ENCODE measurements at regions not wholly inside any gene's neighbourhood (a gene's known extent, or its start where the extent isn't known, plus 50 kb on each side); places are given as distances from the start of the nearest gene placed in this dataset.
"Not testable (repeated sequence)": the region's sequence is repeated elsewhere in the genome, so short reads cannot be mapped to it uniquely, and the experiment has no call there.

DNA sequence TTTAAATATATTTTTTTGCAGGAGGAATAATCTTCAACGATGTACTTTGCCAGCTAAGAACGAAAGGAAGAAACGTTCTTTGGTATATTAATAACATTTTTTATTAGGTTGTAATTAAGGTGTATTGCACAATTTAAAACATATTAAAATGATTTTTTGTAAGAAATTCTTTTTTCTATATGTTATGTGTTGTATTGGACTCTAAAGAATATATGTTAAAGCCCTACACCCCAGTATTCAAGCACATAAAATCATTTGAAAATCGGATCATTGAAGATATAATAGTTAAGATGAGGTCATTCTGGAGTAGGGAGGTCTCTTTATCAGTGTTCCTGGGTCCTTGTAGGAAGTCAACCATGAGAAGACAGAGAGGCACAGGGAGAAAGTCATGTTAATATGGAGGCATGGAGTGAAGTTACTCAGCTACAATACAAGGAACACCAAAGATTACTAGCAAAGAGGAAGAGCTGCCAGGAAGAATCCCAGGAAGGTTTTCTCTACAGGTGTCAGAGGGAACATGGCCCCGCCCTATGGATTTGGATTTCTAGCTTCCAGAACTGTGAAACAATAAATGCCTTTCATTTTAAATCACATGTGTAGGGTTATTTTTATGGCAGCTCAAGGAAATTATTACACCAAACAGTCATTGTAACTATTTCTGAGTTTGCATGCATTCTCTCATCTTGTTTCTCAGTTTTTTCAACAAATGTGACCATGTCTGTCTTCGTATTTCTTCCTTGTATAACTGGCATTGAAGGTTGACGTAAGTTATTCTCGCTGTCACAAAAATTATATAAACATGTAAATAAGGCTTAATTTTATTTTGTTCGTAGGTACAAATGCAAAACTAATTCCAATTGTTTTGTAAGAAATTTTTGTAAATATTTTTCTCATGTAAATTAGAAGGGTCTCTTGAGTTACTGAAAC is 75.4 kb upstream of the VPREB1 start:
- DNase-seq = no peak

DNA sequence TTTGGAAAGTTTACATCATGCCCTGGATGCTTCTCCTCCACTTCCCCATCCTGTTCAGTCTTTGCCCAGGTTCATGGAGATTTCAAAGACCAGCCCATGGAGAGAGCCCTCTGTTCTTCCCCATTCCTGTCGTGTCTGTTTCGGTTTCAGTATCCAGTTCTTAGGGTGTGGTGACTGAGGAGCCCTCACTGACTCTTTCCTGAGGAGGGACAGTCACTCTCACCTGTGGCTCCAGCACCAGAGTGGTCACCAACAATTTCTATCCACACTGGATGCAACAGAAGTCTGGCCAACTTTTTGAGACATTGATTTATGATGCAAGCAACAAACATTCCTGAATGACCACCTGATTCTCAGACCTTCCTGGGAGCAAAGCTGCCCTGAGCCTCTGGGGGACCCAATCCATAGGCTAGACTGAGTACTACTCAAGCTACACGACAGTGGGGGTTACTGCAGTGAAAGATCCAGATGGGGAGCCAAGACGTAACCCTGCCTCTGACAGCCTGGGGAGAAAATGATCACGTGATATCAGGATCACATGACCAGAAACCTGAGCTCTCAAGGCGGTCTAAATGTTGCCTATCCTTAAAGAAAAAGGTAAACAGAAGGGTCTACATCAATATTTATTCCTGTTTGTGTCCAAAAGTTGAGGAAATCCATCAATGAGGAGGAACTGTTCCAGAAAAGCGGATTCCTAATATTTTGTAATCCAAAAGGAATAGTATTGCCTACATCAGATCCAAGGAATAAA is 76.2 kb upstream of the VPREB1 start:
- DNase-seq = no peak

DNA sequence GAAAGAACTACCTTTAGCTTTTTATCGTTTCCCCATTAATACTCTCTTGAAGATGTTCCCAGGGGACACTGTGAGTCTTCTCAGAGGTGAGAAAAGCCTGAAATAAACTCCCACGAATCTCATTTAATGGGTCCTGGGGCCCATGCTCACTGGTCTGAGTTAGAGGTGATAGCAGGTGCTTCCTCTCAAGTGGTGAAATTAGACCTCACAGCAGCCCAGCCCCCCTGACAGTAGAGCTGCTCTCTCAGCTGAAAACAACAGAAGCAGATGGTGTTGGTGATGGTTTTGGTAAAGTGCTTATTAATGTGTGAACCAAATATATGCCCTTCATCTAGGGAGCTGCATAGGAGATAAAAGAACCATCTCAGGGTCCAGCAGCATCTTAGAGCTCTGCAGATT is 76.8 kb upstream of the VPREB1 start:
- DNase-seq = no peak

DNA sequence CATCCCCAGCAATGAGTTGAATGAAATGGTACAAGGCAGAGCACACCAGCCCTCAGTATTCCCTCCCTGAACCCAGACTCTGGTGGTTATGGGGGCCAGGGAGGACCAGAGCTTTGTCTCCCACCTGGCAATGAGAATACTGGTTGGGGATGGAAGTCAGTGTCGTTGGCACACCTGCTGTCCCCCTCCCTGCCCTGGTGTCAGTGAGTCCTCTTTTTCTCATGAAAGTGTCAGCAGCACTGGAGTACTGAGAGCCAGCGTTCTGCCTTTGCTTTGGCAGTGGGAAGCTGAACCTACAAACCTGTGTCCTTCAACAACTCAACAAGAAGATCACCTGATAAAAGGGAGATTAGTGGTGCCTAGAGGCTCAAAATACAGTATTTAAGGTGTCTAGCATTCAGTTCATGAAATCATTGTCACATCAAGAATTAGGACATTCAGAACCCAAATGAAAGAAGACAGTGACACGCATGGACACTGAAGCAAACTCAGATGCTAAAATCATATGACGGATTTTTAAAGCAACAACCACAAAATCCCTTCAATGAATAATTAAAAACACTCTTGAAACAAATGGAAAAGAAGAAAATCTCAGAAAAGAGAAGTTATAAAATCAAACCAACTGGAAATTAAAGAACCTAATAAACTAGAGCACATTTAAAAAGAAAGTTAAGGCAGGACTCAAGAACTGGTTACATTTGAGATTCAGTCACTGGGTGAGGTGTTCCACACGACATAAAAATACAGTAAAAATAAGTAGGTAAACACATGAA is 77.5 kb upstream of the VPREB1 start:
- no peak for DNase-seq

DNA sequence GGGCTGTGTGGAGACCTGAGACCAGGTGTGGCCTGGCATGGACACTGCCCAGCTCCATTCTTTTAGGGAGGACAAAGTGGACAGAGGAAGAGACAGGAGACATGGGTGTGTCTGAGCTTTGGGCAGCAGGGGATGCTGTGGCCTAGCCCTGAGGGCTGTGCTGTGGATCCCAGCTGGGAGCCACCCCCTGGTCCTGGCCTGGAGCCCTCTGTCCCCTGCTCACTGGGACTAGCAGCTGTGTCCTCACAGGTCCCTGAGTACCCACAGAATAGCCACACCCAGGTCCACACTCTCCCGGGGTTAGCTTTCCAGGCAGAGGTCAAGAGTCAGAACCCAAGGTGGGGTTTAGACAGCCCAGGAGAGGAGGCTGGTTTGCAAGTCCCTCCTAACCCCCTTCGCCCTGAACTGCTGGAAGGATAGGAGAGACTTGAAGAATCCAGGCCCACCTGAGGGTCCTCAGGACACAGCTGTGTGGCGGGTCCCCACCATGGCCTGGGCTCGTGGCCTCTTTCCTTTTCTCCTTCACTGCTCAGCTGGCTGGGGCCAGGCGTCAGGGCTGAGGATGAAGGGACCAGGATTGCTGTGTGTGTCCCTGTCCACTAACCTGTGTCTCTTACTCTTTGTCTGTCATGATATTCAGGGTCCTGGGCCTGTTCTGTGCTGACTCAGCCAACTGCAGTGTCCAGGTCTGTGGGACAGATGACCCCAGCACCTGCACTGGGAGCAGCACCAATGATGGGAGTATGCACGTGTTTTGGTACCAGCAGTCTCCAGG is 78.5 kb upstream of the VPREB1 start:
- DNase-seq = no peak

DNA sequence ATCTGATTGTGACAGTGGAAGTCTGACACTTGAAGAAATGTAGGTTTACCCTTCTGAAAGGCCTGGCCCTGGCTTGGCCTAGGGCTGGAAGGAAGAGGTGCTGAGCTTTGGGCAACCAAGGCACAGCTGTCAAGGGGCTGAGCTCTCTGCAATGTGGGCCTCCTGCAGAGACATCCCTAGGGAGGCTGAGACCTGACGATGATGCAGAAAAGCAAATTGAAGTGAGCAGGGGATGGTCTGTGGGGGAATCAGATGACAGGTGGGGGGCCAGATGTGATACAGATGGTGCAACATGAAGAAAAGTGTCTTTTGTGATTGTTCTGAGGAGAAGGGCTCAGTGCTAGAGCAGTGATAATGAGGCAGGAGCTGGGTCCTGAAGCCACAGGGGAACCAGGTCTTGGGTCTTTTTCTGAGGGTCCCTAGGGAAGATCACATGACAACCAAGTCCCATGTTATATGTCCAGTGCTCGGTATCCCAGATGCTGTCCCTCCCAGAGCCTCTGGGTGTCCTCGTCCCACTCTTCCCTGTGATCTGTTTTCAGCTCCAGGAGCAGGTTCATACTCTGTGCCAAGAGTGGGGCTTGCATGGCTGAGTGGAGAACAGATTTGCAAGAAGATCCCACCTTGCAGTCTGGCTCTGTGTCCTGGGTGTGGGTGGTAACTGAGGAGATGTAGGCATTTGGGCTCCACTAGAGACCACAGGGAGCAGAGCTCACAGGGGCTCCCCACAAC is 79.9 kb upstream of the VPREB1 start:
- DNase-seq = no peak

DNA sequence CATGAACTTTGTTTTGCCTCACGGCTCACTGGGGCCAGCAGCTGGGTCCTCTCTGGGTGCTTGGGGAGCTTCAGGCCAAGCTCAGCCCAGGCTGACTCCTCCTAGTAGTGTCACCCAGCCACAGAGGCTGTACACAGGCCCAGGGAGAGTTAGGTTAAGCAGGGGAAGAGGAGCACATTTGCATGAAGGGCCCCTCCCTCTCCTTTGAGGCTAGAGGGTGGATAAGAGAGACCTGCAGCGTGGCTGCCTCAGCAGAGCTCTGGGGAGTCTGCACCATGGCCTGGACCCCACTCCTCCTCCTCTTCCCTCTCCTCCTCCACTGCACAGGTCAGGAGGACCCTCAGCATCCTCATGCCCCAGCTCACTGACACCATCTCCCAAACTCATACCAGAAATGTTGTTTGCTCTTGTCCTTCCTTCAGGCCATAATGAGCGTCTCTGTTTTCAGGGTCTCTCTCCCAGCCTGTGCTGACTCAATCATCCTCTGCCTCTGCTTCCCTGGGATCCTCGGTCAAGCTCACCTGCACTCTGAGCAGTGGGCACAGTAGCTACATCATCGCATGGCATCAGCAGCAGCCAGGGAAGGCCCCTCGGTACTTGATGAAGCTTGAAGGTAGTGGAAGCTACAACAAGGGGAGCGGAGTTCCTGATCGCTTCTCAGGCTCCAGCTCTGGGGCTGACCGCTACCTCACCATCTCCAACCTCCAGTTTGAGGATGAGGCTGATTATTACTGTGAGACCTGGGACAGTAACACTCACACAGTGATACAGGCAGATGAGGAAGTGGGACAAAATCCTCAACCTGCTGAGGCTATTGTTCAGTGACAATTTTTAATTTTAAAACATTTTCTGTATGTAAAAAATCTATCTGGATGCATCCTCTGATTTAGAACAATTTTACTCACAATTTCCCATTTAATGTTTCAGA is 82.4 kb upstream of the VPREB1 start:
- DNase-seq = no peak

DNA sequence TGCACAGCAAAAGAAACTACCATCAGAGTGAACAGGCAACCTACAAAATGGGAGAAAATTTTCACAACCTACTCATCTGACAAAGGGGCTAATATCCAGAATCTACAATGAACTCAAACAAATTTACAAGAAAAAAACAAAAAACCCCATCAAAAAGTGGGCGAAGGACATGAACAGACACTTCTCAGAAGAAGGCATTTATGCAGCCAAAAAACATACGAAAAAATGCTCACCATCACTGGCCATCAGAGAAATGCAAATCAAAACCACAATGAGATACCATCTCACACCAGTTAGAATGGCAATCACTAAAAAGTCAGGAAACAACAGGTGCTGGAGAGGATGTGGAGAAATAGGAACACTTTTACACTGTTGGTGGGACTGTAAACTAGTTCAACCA is 83.8 kb upstream of the VPREB1 start:
- not testable (repeated sequence) for DNase-seq

DNA sequence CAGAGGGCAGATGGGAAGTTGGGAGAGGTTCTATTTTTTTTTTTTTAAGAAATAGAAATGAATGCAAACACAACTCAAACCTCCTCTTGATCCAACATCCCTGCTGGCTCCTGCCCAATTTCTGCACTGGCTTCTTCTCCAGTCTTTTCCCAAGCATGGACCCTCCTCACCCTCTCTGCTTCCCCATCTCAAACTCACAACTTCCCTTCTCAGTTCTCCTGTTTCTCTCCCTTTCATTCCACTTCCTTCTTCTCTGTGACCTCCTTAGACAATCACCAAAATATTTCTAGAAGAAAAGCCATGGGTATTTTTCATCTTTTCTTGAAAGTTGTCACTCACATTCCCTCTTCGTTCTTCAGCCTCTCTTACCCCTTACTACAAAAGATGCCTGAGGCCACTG is 85.2 kb upstream of the VPREB1 start:
- no peak for DNase-seq

DNA sequence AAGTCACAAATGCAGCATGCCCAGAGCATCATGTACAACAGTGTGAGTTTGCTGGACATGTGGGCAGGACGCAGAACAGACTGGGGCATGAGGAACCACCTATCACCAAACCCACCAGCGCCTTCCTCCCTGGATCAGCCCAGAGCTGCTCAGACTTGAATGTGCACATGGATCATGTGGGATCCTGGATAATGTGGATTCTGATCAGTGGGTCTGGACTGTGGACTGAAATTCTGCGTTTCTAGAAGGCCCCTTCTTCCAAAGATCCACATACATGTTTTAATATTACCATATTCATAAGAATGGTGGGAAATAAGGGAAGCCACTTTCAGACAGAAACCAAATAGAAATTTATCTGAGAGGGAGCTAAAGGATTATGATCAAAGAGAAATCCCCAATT is 85.6 kb upstream of the VPREB1 start:
- DNase-seq = no peak

DNA sequence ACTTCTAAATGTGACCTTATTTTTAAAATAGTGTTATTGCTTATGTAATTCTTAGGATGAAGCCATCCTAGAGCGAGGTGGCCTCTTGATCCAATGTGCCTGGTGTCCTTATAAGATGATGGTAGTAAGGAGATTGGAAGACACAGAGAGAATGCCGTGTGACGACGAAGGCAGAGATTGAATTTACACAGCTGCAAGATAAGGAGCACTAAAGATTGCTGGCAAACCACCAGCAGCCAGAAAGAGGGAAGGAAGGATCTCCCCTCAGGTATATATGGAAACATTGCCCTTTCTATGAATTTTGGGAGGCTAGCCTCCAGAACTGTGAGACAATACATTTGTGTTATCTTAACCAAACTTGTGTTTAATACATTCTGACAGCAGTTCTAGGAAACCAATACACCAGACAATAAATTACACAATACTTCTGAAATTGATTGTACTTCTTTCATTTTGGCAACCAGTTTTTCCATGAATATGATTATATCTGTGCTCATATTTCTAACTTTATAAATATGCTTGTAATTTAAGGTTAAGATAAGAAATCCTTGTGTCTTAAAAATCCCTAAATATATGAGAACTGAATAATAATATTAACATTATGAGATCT is 86.3 kb upstream of the VPREB1 start:
- no peak for DNase-seq

DNA sequence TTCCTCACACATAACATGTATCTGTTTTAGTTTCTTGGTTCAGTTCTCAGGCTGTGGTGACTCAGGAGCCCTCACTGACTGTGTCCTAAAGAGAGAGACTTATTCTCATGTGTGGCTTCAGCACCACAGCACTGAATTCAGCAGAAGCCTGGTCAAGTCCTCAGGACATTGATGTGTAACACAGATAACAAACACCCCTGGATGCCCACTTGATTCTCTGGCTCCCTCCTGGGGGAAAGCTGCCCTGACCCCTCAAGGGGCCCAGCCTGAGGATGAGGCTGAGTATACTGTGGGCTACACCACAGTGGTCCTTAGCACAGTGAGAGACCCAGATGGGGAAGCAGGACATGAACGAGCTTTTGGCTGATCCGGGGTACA is 87.2 kb upstream of the VPREB1 start:
- no peak for DNase-seq

DNA sequence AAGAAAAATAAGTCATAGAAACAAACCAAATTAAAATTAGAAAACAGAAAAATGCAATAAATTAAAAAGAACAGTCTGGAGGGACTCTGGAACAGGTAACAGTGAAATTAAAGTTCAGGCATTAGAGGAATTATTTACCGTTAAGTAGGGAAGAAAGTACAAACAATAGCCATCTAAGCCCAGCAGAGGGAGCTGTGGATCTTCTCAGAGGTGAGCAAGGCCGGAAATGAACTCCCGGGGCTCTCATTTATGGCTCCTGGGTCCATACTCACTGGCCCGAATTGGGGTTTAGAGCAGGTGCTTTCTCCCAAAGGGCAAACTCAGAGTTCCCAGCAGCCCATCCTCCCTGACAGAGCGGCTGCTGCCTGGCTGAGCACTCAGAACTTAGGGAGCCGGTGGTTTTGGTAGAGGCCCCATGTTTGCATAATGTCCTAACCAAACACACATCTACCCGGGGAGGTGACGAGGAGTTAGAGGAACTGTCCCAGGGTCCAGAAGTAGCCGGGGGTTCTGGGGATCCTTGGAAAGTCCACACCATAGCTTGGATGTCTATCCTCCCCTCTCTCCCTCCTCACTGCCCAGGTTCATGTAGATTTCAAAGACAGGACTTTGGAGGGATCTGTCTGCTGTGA is 87.8 kb upstream of the VPREB1 start:
- DNase-seq = peak; percentile 26

DNA sequence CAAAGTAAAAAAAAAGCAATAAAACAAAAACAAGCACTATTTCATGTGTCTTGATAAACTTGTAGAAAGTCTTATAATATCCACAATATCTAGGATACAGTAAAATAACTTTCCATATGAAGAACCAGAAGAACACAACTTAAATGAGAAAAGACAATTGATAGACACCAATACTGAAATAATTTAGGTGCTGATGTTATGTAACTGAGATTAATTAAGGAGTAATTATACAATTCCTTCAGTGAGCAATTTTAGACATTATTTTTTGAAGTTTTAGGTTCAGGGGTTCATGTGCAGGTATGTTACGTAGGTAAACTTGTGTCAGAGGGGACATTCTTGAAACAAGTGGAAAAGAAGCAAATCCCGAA is 88.3 kb upstream of the VPREB1 start:
- DNase-seq = no peak

DNA sequence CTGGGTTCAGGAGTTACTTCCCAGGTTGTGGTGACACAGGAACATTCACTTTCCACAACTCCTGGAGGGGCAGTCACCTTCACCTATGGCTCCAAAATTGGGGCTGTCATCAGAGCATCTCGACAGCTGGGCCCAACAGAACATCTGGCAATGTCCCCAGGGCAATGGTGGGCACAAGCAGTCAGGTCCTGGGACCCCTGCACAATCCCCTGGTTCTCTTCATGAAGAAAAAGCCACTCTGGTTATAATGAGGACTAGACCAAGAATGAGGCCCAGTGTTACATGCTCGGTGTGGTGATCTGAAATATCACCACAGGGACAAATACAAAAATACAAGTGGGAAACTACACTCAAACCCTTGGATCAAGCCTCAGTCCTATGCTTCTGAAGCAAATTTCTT is 89.0 kb upstream of the VPREB1 start:
- no peak for DNase-seq

DNA sequence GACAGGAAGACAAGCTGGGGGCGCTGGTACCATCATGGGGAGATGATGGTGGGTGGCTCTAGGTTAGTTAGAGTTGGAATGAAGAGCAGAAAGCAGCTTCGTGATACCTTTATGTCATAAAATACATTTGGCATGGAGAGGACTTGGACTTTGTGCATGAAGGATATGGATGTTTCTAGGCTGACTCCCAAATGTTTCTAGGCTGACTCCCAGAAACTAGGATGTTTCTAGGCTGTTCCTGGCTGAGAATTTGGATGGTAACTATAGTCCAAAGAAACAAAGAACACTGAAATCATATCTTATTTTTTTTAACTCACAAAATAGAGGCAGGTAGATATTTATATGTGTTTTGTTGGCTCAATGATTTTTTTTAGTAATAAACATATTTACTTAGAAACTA is 89.4 kb upstream of the VPREB1 start:
- no peak for DNase-seq

DNA sequence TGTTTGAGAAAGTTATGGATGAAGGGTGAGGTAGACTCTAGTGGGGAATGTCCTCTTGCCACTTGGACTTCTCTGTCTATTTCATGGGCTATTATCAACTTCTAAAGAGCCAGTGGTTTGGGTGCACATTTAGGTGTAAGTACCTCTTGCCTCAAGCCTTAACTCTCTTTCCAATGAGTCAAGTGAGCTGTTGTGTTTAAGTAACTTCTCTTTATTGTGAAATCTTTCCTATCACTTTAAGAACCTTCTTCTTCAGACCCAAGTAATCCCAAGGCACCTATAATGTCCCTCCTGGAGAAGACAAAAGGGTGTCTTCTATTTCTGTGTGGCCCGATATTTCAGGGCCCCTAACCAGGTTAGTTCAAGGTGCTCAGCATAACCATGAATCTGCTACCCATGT is 90.5 kb upstream of the VPREB1 start:
- no peak for DNase-seq

DNA sequence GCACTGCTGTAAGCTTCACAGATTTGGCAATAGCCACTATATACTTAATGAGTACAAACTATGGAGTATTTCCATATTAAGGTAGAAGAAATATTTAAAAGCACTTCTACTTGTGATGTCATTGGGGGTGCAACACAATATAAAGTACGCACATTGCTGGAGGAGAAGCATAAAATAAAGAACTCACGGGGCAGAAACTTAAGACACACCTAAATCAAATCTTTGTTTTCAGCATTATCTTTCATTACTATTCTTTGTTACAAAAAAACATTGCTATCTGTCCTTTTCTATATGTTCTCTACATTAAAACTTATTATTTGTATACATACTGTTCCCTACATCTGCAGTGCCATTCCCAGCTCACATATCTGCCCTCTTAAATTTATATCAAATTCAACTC is 93.3 kb upstream of the VPREB1 start:
- no peak for DNase-seq

DNA sequence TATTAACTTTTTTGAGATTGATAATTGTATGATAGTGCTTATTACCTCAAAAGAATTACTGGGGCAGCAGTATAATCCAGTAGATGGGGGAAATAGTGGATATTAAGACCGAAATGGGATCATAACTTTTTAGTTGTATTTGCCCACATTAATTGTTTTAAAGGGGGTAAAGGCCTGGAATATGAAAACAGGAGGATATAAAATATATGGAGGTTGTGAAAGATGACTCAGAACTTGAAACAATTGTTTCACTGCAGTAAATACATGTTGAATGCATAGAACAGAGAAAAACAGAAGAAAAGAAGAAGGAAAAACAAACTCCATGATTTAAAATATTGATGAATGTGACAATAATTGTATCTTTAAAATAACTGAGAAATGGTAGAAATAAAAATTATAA is 94.1 kb upstream of the VPREB1 start:
- no peak for DNase-seq

DNA sequence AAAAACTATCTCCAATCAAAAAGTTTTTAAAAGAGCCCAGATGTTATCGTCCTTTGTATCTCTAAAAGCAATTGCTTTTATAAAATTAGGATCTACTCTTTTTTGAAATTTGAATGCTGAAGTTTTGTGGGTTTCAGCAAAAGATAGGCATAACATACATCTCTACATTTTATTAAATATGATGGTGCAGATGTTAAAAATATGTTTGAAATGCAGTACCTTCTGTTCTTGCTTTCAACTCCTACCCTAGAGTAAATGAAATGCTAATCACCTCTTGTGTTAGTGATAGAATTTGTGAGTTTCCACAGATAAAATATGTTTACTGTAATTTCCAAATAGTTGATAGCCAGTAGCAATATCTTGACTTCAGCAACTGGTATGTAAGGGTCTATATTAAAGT is 95.7 kb upstream of the VPREB1 start:
- no peak for DNase-seq

All from activated CD4-positive, alpha-beta T cell treated with anti-CD3 and anti-CD28 coated beads for 1 hour (primary cell).